ENCODE measurements at regions not wholly inside any gene's neighbourhood (a gene's known extent, or its start where the extent isn't known, plus 50 kb on each side); places are given as distances from the start of the nearest gene placed in this dataset.

DNA sequence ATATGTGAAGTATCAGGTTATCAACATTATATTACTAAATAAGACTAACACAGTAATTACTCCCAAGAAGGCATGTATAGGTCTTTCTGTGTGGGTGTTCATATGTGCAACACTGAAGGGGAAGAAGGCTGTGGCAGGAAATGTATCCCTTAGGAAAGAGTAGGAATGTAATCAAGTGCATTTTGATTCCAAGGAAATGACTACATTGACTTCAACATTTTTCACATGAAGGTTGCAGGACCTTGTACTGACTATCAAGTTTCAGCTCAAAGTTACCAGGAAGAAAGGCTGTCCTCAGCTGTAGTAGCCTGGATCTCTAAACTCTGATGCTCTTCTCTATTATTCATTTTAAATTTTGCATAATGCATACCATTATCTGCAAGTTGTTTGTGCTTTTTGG, 680.8 kb downstream of the NYAP2 start:
- DNase-seq (no peak), ATAC-seq (ENCODE audit: poor library complexity) (no peak)
- intact Hi-C loops (cut with DNase I) = no loop called here

- no peak for DNase-seq
- ATAC-seq (ENCODE audit: poor library complexity) = no peak
- intact Hi-C loops (cut with DNase I) = no loop called here
These were observed 680.2 kb downstream of the NYAP2 start for GRCh38 chr2:226079671-226080181.

DNA sequence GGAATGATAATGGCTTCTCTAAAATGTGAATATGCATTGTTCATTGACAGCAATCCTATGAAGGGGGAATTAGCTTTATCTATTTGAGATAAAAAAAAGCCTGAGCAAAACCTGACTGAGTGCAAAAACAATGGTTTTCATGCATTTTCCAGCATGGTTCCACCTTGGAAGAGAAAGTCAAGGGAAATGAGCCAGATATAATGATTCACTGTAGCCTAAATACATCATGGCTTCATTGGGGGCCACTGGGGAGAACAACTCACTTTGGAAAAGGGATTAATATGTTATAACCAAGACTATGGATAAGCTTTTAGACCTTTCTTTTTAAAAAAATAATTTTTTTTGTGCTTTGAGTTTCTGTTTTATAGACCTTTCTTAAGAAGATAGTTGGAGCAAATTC, 679.7 kb downstream of the NYAP2 start:
- ATAC-seq (ENCODE audit: poor library complexity) = no peak
- no peak for DNase-seq
- intact Hi-C loops (cut with DNase I) = no loop called here

GRCh38 chr2:226078666-226079065, 679.2 kb downstream of the NYAP2 start:
- no peak for ATAC-seq (ENCODE audit: poor library complexity)
- intact Hi-C loops (cut with DNase I) = no loop called here
- no peak for DNase-seq

DNA sequence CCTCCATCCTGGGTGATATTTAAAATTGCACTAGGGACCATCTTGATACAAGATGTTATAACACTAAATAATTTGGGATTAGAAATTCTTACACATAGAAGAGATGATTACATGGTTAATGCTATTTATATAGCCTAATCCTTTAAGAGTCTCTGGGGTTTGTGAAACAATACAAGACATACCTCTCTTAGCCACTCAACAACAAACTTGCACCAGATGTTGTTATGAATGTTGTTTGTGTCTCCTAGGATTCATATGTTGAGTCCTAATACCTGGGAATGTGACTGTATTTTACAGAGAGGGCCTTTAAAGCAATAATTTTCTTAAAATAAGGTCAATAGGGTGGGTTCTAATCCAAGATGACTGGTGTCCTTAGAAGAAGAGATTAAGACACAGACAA, 678.3 kb downstream of the NYAP2 start:
- no peak for ATAC-seq (ENCODE audit: poor library complexity)
- DNase-seq = no peak
- intact Hi-C loops (cut with DNase I) = no loop called here

DNA sequence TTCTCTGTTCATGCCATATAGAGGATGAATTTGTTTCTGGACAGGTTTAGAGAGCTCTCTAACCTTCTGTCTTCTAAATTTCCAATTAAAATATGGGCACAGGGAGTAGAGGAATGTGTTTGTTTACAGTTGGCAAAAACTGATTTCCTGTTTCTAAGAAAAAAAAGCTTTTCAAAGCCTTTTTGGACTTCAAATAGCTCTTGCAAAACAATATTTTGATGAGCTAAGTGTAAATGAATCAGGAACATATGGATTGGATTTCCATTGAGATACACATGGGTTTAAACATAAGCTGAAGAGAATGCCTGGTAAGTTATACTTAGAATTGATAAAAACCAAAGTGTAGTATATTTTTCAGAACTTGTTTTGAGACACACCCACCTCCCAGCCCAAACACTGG, 677.5 kb downstream of the NYAP2 start:
- no peak for DNase-seq
- no peak for ATAC-seq (ENCODE audit: poor library complexity)
- intact Hi-C loops (cut with DNase I) = no loop called here

GRCh38 chr2:226076529-226076928, 677.0 kb downstream of the NYAP2 start:
- no peak for ATAC-seq (ENCODE audit: poor library complexity)
- intact Hi-C loops (cut with DNase I) = no loop called here
- no peak for DNase-seq

DNA sequence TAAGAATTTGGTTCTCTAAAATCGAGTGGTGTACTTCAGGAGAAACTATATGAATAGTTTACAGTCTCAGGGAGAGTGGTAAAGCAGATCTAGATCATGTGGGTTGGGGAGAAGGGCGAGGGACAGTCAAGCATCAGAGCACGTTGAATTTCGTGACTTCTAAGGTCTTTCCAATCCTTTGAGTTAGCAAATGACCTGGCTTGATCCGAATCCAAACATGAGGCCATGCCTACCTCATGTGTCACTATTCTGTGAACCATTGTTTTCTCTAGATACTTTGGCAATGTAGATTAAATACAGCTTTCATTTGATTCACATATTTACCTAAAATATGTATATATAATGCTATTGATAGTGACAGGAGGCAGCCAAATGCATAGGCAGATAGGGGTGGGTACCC, 674.9 kb downstream of the NYAP2 start:
- ATAC-seq (ENCODE audit: poor library complexity) (no peak), DNase-seq (no peak)
- intact Hi-C loops (cut with DNase I) = no loop called here

GRCh38 chr2:226073496-226074160, 674.1 kb downstream of the NYAP2 start:
- no peak for ATAC-seq (ENCODE audit: poor library complexity)
- no peak for DNase-seq
- intact Hi-C loops (cut with DNase I) = no loop called here

DNA sequence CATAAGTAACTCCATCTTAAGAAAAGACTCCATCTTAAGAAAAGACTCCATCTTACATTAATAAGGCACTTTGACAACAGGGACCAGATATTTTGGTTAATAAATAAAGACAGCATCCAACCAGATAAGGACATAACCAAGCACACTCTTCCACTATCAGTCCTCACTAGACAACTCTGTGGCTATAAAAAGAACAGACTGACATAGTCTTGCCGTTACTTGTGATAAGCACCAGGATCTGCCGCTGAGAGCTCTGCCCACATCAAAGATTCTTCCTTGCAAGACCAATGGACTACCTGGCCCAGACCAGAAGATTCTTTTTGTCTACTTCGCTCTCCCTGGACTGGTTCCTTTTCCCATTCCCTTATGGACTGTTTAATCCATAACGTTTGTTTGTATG, 667.4 kb downstream of the NYAP2 start:
- DNase-seq = no peak
- no peak for ATAC-seq (ENCODE audit: poor library complexity)
- intact Hi-C loops (cut with DNase I) = no loop called here

DNA sequence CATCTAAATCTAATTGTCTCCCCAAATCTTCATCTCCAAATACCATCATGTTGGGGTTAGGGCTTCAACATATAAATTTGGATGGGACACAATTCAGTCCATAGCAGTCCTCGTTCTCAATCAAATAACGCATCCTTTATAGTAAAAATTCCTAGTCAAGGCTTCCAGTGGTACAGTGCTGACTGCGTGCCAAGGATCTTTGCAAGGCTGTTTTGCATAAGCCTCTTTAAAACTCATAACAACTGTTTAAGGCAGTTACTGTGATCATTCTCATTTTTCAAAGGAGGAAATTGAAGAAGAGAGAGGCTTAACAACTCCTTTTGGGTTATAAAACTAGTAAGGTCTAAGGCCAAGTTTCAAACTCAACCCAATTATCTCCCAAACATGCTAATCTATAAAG, 666.9 kb downstream of the NYAP2 start:
- DNase-seq = no peak
- intact Hi-C loops (cut with DNase I) = no loop called here
- no peak for ATAC-seq (ENCODE audit: poor library complexity)

DNA sequence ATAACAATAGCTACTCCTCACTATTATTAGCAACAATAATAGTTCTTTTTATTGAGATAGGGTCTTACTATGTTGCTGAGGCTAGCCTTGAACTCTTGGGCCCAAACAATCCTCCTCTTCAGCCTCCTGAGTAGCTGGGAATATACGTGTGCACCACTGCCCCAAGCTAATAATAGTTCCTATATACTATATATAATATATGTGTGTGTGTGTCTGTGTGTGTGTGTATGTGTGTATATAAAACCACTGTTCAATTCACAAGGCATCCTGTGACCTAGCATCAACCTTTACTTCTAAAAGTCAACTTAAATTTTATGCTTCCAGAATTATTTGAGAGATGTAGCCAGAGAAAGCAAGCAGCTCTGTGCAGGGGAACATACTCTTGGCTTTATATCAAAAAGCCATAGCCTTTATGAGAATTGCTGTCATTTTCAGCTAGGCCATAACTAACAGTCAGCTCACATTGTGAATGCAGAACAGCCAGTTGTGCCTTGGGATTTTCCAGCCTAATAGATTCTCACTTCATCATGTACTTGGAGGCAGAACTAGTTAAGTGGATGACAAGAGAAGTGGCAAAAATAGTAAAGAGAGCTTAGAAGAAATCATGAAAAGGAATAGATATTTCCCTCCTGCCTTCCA, 665.5 kb downstream of the NYAP2 start:
- ATAC-seq (ENCODE audit: poor library complexity) = no peak
- no peak for DNase-seq
- intact Hi-C loops (cut with DNase I) = no loop called here

GRCh38 chr2:226063704-226064440, 664.4 kb downstream of the NYAP2 start:
- no peak for ATAC-seq (ENCODE audit: poor library complexity)
- no peak for DNase-seq
- intact Hi-C loops (cut with DNase I) = no loop called here

- intact Hi-C loops (cut with DNase I) = no loop called here
- no peak for DNase-seq
- no peak for ATAC-seq (ENCODE audit: poor library complexity)
These were observed 660.6 kb downstream of the NYAP2 start for GRCh38 chr2:226059961-226060627.

- no peak for DNase-seq
- no peak for ATAC-seq (ENCODE audit: poor library complexity)
- intact Hi-C loops (cut with DNase I) = no loop called here
These were observed 658.4 kb downstream of the NYAP2 start for GRCh38 chr2:226057914-226058313.

GRCh38 chr2:226057365-226057764, 657.9 kb downstream of the NYAP2 start:
- ATAC-seq (ENCODE audit: poor library complexity) (no peak), DNase-seq (no peak)
- intact Hi-C loops (cut with DNase I) = no loop called here

GRCh38 chr2:226052772-226053416, 653.4 kb downstream of the NYAP2 start:
- intact Hi-C loops (cut with DNase I) = no loop called here
- ATAC-seq (ENCODE audit: poor library complexity) = no peak
- no peak for DNase-seq

DNA sequence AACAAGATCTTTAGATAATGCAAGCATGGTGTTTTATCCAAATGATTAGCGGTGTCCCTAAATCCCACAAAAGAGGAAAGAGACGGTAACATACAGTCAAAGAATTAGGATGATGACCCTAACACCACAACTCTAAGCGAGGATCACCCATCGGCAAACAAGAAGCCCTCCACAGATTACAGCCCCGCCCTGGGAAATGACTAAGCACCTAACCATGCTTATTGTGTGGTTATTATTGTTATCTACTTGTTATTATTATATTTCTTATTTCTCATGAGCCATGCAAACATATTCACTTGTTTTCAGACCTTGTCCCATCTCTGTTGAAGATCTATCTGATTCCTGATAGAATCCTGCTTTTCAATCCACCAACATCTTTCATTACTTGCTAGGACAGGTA, 651.3 kb downstream of the NYAP2 start:
- intact Hi-C loops (cut with DNase I) = no loop called here
- DNase-seq = no peak
- ATAC-seq (ENCODE audit: poor library complexity) = no peak

GRCh38 chr2:226048611-226049010, 649.1 kb downstream of the NYAP2 start:
- ATAC-seq (ENCODE audit: poor library complexity) = no peak
- no peak for DNase-seq
- intact Hi-C loops (cut with DNase I) = no loop called here

All from Right ventricle myocardium superior (tissue), 1 donor.